IPS-18c (cell line): ENCODE measurements at regions not wholly inside any gene's neighbourhood (a gene's known extent, or its start where the extent isn't known, plus 50 kb on each side); places are given as distances from the start of the nearest gene placed in this dataset.
"Not testable (repeated sequence)": the region's sequence is repeated elsewhere in the genome, so short reads cannot be mapped to it uniquely, and the experiment has no call there.

Source experiments
- H3K4me3 ChIP-seq: 2 replicates; pipeline ENCODE4 v1.7.0; 2013; ENCODE audit warnings: low read depth, mild to moderate bottlenecking, low read length, moderate library complexity; ENCODE audit not compliant: insufficient read depth
- H3K9me3 ChIP-seq: one replicate; pipeline ENCODE4 v1.6.1; 2013; ENCODE audit warnings: mild to moderate bottlenecking, low read length, moderate library complexity; ENCODE audit not compliant: control insufficient read depth, insufficient read depth

DNA sequence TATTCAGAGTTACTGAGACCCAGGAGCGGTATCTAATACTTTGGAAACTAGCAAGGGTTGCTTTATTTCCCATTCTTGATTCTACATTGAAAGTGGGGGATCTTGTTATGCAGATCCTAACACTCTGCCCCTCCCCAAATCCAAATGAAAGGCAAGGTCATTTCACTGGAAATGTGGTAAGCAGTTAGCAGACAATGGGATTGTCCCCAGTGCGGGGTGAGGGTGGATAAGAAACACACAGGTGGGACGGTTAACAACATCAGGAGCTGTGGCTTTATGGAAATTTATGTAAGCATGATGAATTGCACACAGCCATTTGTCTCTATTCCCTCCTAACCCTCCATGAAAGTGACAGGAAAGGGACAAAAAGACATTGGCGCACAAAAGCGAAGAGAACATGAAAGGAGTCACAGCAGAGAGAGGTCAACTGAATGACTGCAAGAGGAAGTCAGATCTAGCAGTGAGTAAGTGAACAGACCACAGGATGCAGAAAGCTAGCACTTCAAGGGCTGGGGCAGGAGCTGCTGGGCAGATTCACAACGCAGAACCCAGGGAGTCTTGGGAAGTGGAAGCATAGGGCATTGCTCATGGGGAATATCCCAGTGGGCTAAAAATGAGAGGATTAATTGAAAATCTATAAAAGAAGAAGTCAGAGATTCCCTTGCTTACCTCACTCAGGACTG, 184.4 kb downstream of the HSD17B3 start:
- Histone ChIP-seq H3K4me3 (no peak overlapping the region), H3K9me3 (no peaks in the 10 kb centered on the region)

DNA sequence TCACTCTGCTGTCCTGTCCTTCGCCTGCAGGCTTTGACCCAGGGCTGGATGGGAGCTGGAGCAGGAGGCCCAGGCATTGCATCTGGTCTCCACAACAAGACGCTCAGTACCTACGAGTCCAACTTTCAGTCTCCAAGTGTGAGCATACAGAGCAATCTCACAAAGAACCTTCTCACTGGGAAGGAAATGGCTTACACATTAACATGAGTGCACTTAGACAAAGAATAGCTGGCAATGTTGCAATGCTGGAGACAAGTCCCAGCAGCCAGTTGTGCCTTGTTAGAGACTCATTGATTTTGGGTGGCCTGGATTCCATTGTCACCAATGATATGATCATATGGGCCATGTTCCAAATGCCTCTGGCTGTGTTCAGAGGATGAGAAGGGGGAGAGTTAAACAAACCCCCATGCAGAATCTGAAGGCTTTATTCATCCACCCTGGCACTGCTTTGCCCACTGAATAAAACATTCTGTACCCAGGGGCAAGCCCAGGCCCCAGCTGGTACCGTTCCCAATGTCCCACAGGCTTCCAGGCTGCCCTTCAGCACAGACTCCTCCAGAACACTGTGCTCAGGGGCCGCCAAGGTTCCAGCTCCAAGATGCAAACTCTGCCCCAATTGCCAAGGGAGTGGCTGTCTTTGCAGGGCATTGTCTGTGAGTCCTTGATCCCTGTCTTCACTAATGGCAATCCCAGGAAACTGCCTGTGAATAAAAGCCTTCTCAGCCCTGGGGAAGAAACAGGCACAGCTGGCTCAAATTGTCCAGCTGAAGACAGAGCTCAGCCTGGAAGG, 185.5 kb downstream of the HSD17B3 start:
- no peak overlapping the region for H3K4me3 ChIP-seq
- no peaks in the 10 kb centered on the region for H3K9me3 ChIP-seq

DNA sequence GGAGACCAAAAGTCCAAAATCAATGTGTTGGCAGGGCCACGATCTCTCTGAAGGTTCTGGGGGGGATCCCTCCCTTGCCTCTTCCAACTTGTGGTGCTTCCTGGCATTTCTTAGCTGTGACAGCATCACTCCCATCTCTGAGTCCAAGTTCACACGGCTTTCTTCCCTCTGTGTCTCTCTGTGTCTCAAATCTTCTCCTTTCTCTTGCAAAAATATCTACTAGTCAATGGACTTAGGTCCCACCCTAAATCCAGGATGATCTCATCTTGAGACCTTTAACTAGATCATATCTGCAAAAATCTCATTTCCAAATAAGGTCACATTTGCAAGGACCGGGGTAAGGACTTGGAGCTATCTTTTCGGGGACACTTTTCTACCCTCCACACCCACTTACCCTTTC, 186.1 kb downstream of the HSD17B3 start:
- Histone ChIP-seq H3K9me3 (no peaks in the 10 kb centered on the region), H3K4me3 (no peak overlapping the region)

DNA sequence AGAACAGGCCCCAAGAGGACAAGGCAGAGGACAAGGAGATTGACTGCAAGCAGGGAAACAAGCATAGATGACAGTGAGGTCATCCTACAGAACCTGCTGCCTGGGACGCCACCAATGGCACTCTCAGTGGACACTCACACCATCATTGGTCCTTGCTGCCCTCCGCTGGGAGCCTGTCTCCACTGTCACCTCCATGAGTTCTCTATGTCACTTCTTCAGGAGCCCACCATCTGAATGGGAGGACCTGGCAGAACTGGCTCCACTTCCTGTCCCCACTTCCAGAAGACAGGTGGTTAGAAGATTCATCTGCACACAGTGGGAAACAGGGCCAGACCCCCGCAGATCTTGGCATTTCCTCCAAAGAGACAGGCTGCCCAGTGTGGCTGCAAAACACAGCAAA, 188.9 kb downstream of the HSD17B3 start:
- Histone ChIP-seq H3K9me3 (no peaks in the 10 kb centered on the region), H3K4me3 (no peak overlapping the region)

DNA sequence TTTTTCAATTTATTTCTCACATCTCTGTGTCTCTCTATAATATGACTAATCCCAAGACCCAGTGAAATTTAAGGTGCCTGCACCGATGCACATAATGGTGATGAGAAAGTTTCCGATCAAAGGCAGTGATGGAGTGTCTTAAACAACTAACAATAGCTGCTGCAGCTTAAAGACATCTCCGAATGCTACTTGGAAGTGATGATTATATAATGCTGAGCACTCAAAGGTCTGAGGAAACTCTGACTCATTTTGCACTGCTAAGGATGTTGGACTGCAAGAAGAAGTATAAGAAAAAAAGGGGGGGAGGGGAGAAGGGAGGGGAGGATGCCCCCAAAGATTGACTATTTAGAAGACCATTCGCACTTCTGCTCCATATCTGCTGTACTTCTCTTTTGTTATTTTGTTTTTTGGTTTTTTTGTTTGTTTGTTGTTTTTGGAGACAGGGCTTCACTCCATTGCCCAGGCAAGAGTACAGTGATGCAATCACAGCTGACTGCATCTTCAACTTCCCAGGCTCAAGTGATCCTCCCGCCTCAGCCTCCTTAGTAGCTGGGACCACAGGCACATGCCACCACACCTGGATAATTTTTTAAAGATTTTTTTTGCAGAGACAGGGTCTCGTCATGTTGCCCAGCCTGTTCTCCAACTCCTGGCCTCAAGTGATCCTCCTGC, 192.2 kb downstream of the HSD17B3 start:
- H3K9me3 ChIP-seq = no peaks in the 10 kb centered on the region
- H3K4me3 ChIP-seq = no peak overlapping the region

DNA sequence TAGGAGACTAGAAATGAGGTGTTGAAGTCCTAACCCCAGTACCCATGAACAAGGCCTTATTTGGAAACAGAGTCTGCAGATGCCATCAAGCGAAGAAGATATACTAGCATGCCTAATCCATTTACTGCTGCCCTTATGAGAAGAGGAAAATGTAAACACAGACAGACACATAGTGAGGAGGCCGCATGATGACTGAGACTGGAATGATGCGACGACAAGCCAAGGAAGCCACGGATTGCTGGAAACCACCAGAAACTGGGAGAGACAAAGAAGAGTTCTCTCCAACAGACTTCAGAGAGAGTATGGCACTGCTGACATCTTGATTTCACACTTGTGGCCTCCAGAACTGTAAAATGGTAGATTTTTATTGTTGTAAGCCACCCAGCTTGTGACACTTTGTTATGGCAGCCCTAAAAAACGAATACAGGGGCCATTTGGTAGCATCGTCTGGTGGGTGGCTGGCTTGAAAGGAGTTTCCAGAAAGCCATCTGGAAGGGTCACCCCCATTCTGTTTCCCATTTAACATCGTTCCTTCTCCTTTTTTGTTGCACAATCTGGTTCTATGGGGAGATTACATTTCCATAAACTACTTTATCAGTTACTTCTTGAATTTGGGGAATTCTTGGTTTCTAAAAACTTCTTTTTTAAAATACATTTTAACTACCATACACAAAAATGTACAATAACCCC, 193.1 kb downstream of the HSD17B3 start:
- no peaks in the 10 kb centered on the region for H3K9me3 ChIP-seq
- H3K4me3 ChIP-seq = no peak overlapping the region

DNA sequence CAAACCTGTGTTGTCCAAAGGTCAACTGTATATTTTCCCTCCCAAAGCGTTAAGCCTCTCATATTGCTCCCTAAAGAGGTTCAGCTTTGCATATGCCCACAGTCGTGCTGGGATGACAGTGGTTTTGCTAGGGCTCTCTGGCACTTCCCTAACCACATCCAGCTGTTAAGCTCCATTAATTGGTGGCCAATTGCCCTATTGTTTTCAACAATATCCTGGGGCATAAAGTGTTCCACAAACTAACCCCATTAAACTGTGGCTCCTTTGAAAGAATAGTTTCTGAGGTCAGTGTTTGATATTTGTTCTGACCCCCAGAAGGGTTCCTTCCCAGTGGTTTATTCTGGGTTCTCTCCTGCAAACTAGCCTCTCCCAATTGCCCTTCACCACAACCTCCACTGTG, 194.5 kb downstream of the HSD17B3 start:
- H3K9me3 ChIP-seq = no peaks in the 10 kb centered on the region

DNA sequence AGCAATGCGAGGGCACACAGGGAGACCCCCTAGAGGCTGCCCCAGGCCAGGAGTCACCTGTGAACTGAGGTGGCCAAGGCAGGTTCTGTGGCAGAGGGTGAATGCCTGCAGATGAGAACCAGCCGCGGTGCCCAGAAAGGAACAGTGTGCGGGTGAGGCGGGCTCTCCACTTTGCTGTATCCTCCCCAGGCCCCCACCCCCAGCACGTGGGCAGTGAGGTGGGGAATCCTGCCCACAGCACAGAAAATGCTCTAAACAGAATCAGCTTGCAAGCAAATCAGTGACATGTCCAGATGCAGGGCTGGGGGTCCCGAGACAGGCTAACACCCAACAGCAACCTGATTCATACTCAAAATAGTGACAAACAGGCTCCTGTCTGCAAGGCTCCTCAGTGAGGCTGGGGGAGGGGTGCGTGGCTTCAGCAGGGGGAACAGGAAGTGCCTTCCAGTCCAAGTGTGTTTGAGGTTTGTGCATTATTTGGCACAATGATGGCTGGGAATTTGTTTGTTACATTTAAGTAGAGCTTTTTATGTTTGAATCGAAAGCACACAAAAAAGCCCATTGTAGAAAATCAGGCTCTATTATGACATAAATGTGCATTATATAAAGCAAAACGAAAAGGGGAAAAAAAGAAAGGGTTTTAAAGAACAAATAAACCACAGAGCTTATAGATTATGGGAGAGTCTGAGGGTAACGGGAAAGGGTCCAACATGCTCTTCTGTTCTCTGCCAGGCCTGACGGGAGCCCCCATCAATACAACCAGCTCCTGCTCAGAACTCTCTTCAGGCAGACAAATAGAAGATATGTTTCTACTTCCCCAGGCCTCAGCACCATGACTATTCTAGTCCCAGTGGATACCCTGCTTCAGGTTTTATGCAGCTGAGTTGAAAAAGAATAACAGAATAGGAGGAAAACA, 201.3 kb downstream of the HSD17B3 start:
- Histone ChIP-seq H3K9me3 (no peaks in the 10 kb centered on the region), H3K4me3 (no peak overlapping the region)

More for the DNA sequence above, 194.5 kb downstream of the HSD17B3 start:
- H3K4me3 ChIP-seq = no peak overlapping the region

DNA sequence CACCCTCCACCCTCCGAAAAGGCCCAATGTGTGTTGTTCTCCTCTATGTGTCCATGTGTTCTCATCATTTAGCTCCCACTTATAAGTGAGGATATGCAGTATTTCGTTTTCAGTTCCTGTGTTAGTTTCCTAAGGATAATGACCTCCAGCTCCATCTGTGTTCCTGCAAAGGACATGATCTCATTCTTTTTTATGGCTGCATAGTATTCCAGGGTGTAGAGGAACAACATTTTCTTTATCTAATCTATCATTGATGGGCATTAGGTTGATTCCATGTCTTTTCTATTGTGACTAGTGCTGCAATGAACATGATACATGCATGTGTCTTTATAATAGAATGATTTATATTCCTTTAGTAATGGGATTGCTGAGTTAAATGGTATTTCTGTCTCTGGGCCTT, 211.3 kb downstream of the HSD17B3 start:
- H3K4me3 ChIP-seq, H3K9me3 ChIP-seq: not testable (repeated sequence)

DNA sequence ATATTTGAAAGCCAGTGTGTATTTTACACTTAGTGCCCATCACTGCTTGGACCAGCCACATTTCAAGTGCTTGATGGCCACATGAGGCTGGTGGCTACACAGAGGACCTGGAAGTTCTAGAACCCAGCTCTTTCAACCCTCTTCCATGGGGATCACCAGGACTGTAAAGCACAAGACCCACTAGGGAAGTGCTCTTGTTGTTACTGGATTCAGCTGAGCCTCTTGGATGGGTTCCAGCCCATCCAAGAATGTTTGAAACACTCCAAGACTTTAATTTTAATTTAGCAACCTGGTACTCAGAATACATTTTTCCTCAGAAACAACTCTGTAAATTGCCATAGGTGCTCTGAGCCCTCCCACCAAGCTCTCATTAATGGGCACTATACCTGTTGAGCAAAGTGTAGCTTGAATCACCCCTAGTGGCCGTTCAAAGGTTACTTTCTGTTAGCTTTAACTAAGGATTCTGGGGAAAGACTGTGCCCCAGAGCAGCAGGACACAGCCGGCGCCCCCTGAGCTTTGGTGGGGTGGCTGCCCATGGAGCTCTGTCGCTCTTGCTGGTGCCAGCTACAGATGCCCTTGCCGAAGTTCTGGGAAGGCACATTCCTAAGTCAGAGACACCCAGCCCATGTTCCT, 212.4 kb downstream of the HSD17B3 start:
- no peaks in the 10 kb centered on the region for H3K9me3 ChIP-seq
- H3K4me3 ChIP-seq = no peak overlapping the region

DNA sequence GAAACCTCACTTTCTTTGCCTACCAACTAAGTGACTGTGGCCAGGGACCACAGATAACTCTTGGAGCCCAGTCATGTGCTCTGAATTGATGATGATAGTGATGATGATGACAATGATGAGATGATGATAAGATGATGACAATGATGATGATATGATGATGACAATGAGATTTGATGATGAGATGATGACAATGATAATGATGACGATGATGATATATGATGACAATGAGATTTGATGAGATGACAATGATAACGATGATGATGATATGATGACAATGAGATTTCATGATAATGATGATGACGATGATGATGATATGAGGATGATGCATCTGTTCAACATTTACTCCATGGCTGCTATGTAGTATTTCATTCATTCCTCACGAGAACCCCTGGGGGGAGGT, 213.0 kb downstream of the ERCC6L2 start:
- Histone ChIP-seq H3K4me3 (no peak overlapping the region), H3K9me3 (no peaks in the 10 kb centered on the region)

DNA sequence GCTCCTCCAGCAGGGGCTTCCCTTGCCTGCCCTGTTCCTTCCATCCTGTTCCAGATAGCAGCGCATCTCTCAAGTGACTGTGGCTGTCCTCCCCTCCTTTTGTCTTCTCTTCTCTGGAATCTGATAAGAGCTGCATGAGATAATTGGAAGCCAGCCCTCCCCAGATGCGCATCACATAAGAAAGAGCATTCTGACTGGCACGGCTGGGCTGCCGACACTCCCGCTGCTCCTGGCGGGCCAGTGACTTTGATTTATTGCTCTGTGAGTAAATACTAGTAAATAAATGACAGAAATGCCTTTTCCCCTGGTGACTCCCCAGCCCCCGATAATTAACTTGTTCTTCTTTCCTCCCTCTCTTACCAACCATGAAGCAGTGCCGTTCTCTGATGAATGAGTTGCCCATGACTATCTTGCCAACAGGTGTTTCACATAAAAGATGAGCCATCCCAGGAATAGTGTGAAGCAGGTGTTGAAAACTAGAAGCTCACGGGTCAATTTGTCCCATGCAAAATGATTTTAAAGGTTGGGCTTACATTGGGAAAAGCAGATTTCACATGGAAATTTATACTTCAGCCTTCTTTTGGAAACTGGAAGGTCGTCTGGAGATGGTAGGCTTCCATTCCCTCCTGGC, 212.3 kb downstream of the ERCC6L2 start:
- no peak overlapping the region for H3K4me3 ChIP-seq
- H3K9me3 ChIP-seq = no peaks in the 10 kb centered on the region

DNA sequence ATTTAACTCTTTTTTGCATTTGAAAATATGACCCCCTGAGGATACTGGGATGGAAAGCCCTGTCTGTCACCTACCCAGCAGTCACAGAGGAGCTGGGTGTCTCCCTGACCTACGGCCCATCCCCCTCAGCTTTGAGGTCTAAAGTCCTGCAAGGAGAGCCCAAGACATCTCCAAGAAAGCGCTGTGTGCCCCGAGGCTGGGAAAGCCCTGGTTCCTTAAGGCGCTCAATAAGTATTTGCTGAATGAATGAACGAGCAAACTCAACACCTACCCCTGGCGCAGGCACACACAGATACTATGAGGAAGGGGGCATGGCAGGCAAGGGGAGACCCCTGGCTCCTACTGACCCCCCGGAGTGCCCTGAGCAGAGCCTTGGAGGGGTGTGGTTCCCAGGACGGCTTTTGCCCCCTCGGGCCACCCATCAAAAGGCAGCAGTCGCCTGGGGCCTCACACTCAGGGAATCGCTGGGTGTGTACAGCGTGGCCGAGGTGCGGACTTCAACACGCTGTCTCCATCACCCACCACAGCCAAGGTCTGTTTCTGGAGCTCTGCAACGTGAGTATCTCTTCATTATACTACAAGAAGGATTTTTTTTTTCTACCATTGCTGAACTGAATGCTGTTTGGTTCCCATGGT, 211.6 kb downstream of the ERCC6L2 start:
- no peaks in the 10 kb centered on the region for H3K9me3 ChIP-seq
- no peak overlapping the region for H3K4me3 ChIP-seq

DNA sequence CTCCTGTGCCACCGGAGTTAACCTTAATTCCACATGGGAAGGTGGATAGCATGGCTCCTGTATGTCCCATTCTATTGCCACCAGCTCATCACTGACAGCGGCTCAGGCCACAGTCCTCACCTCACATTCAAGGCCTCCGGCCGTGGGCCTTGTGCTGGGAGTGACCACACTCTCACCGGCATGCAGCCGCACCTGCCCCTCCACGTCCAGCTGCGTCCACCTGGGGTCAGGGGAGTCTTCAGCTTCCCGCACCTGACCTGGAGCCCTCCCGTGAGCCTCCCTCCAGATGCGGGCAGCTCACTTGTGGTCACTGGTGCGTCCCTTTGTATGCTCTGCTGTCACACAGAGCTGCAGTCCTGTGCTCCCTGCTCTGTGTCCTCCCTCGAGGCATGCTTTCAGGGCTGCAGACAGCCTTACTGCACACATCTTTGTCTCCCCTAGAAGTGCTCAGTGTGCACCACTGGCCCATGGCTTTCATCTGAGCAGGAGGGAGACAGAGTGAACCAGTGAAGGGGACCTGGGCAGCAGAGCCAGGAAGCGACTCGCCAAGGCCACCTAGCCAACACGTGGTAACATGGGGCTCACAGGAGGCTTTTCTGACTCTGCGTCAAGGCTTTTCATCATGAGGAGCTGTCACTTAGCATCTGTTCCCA, 210.1 kb downstream of the ERCC6L2 start:
- Histone ChIP-seq H3K4me3 (no peak overlapping the region), H3K9me3 (no peaks in the 10 kb centered on the region)

DNA sequence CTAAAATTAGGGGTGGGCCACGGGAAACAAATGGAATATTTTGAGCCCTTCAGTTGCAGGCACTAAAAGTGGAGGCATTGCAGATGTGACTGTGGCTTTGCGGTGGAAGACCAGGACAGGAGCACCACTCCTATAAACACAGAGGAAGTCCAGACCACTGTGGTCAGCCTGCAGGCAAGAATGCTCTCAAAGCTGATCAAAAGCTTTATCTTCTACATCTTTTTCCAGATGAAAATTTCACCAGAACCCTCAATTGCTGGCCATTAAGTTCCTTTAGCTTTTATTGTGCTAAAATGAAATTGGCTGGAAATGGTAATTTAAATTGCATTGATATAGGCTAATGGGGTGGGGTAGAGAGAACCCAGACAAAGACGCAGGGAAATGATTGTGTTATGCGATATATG, 208.8 kb downstream of the ERCC6L2 start:
- H3K4me3 ChIP-seq = no peak overlapping the region

More for the DNA sequence above, 208.8 kb downstream of the ERCC6L2 start:
- H3K9me3 ChIP-seq = no peaks in the 10 kb centered on the region
